Glutamatergic neuron (in vitro differentiated cells): ENCODE measurements at regions not wholly inside any gene's neighbourhood (a gene's known extent, or its start where the extent isn't known, plus 50 kb on each side); places are given as distances from the start of the nearest gene placed in this dataset.

Experiments
- DNase-seq: peaks from one replicate; pipeline ENCODE4 v3.0.0; 2022
- H3K27ac Mint-ChIP-seq: one replicate; pipeline ENCODE4 v1.8.0; 2020; ENCODE audit warnings: mild to moderate bottlenecking, mixed read lengths, inconsistent platforms; ENCODE audit not compliant: unreplicated experiment
- H3K27me3 Mint-ChIP-seq: one replicate; pipeline ENCODE4 v1.8.0; 2020; ENCODE audit warnings: mild to moderate bottlenecking, moderate library complexity, mixed read lengths, inconsistent platforms; ENCODE audit not compliant: unreplicated experiment
- H3K36me3 Mint-ChIP-seq: one replicate; pipeline ENCODE4 v1.8.0; 2020; ENCODE audit warnings: mild to moderate bottlenecking, mixed read lengths, inconsistent platforms; ENCODE audit not compliant: unreplicated experiment
- H3K4me1 Mint-ChIP-seq: one replicate; pipeline ENCODE4 v1.8.0; 2020; ENCODE audit warnings: mild to moderate bottlenecking, low read depth, mixed read lengths, inconsistent platforms; ENCODE audit not compliant: unreplicated experiment
- H3K4me3 Mint-ChIP-seq: one replicate; pipeline ENCODE4 v1.8.0; 2020; ENCODE audit warnings: mild to moderate bottlenecking, mixed read lengths, inconsistent platforms; ENCODE audit not compliant: unreplicated experiment
- H3K9me3 Mint-ChIP-seq: one replicate; pipeline ENCODE4 v1.8.0; 2020; ENCODE audit warnings: mild to moderate bottlenecking, moderate library complexity, mixed read lengths, inconsistent platforms; ENCODE audit not compliant: unreplicated experiment
- TF ChIP-seq, protein P1 (sequence below): fragments of 200-600 bp; sonication (generic); IDR thresholded peaks from one replicate; pipeline ENCODE4 v1.5.0; 2021; ENCODE audit not compliant: partially characterized antibody, unreplicated experiment

DNA sequence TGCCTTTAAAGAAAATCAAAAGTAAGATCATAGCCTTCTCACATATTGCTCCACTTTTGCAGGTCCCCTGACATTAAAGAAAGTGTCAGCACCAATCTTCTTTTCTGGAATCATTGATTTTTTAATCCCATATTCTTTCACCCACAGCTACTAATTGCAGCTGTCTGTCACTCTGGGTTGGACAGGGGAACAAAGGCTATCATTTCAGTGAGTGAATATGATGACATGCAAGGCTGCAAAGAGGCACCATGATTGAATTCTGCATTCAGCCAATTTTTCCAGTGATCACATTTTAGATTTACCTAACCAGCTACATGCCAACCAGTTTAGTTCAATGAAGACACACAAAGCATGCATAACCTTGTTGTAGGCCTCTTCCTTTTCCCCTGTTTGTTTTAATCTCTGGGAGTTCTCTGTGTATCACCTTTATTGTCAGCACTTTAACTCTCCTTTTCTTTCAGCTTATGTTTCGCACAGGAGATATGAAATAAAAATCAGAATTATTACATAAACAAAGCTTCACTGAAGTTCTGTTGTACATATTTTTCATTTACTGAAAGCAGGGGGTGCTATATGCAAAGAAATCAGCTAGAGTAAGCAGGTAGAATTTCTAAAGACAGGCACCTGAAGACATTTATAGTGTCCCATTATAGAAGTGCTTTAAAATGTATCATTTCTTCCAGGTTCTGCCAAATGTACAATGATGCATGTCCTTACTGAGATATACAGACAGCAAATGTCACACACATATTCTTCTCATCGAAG, 584.8 kb downstream of the PLA2G4A start:
- DNase-seq, result no peak
- peaks cover 23% of the 10 kb centered on the region for H3K4me1 Mint-ChIP-seq
- TF ChIP-seq, protein P1, sequence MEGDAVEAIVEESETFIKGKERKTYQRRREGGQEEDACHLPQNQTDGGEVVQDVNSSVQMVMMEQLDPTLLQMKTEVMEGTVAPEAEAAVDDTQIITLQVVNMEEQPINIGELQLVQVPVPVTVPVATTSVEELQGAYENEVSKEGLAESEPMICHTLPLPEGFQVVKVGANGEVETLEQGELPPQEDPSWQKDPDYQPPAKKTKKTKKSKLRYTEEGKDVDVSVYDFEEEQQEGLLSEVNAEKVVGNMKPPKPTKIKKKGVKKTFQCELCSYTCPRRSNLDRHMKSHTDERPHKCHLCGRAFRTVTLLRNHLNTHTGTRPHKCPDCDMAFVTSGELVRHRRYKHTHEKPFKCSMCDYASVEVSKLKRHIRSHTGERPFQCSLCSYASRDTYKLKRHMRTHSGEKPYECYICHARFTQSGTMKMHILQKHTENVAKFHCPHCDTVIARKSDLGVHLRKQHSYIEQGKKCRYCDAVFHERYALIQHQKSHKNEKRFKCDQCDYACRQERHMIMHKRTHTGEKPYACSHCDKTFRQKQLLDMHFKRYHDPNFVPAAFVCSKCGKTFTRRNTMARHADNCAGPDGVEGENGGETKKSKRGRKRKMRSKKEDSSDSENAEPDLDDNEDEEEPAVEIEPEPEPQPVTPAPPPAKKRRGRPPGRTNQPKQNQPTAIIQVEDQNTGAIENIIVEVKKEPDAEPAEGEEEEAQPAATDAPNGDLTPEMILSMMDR, result no peak
- H3K4me3 Mint-ChIP-seq, result peak overlapping the region; percentile 7
- H3K9me3 Mint-ChIP-seq, result peaks cover 2% of the 10 kb centered on the region
- H3K27me3 Mint-ChIP-seq, result peaks cover 2% of the 10 kb centered on the region
- H3K36me3 Mint-ChIP-seq, result no peaks in the 10 kb centered on the region
- peak overlapping the region; percentile 87 for H3K27ac Mint-ChIP-seq

DNA sequence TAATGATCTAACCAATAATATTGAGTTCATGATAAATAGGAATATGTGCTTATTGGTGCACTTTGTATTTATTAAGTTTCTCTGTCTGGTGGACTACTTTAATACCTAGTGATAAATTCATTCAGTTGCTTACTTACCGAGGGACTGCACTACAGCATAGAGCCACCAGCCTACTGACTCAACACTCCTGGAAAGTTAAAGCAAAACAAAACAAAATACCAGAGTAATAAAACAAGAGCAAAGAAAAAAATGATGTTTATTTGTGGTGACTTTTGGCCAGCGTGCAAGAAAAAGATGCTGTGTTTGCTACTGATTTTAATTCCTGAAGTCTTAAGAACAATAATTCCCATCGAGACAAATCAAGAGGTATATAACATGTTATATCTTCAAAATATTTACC, 586.3 kb downstream of the PLA2G4A start:
- no peaks in the 10 kb centered on the region for H3K36me3 Mint-ChIP-seq
- TF ChIP-seq, protein P1, result no peak
- no peak overlapping the region for H3K27ac Mint-ChIP-seq
- no peak for DNase-seq
- peaks cover 2% of the 10 kb centered on the region for H3K9me3 Mint-ChIP-seq
- H3K4me3 Mint-ChIP-seq, result no peak overlapping the region
- H3K4me1 Mint-ChIP-seq, result peaks cover 21% of the 10 kb centered on the region
- peaks cover 2% of the 10 kb centered on the region for H3K27me3 Mint-ChIP-seq

DNA sequence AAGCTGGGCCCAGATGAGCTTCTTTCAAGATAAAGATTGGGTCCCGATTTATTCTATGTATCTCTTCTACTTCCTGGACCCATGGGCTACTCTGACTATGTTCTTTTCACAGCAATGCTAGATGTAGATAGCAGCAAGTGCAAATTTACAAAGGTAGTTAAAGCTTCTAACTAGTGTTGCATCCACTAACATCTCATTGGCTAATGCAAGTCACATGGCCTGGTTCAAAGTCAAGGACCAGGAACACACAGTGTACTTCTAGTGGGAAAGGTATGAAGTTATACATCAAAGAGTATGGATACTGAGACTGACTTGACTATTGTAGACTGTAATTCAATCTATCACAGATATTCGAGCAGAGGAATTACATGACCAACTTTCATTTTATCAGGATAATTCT, 588.8 kb downstream of the PLA2G4A start:
- TF ChIP-seq, protein P1, result no peak
- Mint-ChIP-seq H3K9me3 (peaks cover 2% of the 10 kb centered on the region), H3K27ac (no peak overlapping the region), H3K27me3 (peaks cover 2% of the 10 kb centered on the region), H3K4me3 (no peak overlapping the region), H3K36me3 (no peaks in the 10 kb centered on the region), H3K4me1 (peaks cover 10% of the 10 kb centered on the region)
- DNase-seq, result no peak

DNA sequence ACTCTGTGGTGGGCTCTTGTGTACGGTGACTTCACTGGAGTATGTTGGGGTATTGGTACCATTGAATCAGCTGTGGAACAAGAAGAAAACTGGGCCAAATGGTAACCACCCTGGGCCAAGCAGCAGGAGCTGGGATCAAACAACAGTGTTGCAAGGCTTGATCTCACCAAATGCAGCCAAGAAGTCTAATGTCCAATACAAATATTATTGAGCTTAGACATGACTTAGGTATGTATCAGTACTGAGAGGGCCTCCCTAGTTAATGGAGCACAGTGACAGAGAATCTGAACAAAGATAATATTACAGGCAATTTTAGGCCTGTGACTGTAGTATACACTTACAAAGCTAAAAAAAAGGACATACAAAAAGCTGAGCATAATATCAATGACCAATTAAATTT, 604.8 kb downstream of the PLA2G4A start:
- no peak for DNase-seq
- TF ChIP-seq, protein P1, result no peak
- H3K4me3 Mint-ChIP-seq, result no peak overlapping the region
- no peaks in the 10 kb centered on the region for H3K36me3 Mint-ChIP-seq
- no peaks in the 10 kb centered on the region for H3K9me3 Mint-ChIP-seq
- H3K27ac Mint-ChIP-seq, result no peak overlapping the region
- H3K27me3 Mint-ChIP-seq, result no peaks in the 10 kb centered on the region
- H3K4me1 Mint-ChIP-seq, result no peaks in the 10 kb centered on the region

DNA sequence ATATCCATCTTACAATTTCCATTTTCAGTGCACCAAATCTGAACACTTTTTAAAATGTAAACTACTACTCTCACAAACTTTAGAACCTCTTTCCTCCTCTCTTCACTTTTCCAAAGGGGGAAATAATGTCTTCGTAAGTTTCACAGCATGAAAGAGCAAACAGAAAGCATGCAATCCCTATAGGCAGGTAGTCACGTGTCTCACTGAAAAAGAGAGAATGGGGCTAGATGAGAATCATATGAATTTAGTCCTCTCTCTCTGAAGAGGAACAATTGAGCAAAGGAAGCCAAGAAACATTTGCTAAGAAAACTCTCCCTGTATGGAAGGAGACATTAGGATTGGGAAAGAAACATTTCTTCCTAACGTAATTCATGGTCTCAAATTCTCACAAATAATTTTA, 613.9 kb downstream of the PLA2G4A start:
- no peak overlapping the region for H3K27ac Mint-ChIP-seq
- TF ChIP-seq, protein P1, result no peak
- no peaks in the 10 kb centered on the region for H3K27me3 Mint-ChIP-seq

More for the DNA sequence above, 613.9 kb downstream of the PLA2G4A start:
- Mint-ChIP-seq H3K9me3 (no peaks in the 10 kb centered on the region), H3K36me3 (no peaks in the 10 kb centered on the region), H3K4me1 (no peaks in the 10 kb centered on the region), H3K4me3 (no peak overlapping the region)
- DNase-seq, result no peak
